HL-60 (cell line): ENCODE measurements at regions not wholly inside any gene's neighbourhood (a gene's known extent, or its start where the extent isn't known, plus 50 kb on each side); places are given as distances from the start of the nearest gene placed in this dataset.

ENCODE experiments used
- DNase-seq, 2 experiments: peaks; one replicate each; pipeline ENCODE4 v3.0.0-alpha.2; 2010 to 2020; ENCODE audit warnings: low read depth in 1 of 2, low spot score in 1 of 2
- H3K27ac ChIP-seq: fragments of 250-450 bp; sonication (Bioruptor Pico); replicated peaks from 2 replicates; pipeline ENCODE4 v1.5.1; 2020; ENCODE audit warnings: mild to moderate bottlenecking, moderate library complexity
- H3K27me3 ChIP-seq: fragments of 250-450 bp; sonication (Bioruptor Pico); 2 replicates; pipeline ENCODE4 v1.5.1; 2021; ENCODE audit warnings: mild to moderate bottlenecking, moderate library complexity; ENCODE audit not compliant: insufficient read depth, poor library complexity, severe bottlenecking
- H3K4me3 ChIP-seq: replicated peaks from 2 replicates; pipeline ENCODE4 v1.5.1; 2011; ENCODE audit warnings: mild to moderate bottlenecking, control low read depth, low read length; ENCODE audit not compliant: insufficient read depth
- CTCF ChIP-seq: IDR thresholded peaks from one replicate; pipeline ENCODE4 v1.5.1; 2011; ENCODE audit warnings: low read length, control low read depth, inconsistent platforms; ENCODE audit not compliant: insufficient read depth
- GABPA ChIP-seq: IDR thresholded peaks from 2 replicates; pipeline ENCODE4 v1.6.1; 2012; ENCODE audit warnings: low read depth
- POLR2AphosphoS5 ChIP-seq: IDR thresholded peaks from 2 replicates; pipeline ENCODE4 v1.6.1; 2012; ENCODE audit warnings: low read depth
- REST ChIP-seq: IDR thresholded peaks from 2 replicates; pipeline ENCODE4 v1.6.1; 2012; ENCODE audit warnings: low read depth; ENCODE audit not compliant: insufficient replicate concordance
- SPI1 ChIP-seq: IDR thresholded peaks from 2 replicates; pipeline ENCODE4 v1.6.1; 2012; ENCODE audit warnings: low read depth, mild to moderate bottlenecking, borderline replicate concordance

GRCh38 chr14:57066887-57067513 is 201.7 kb downstream of the EXOC5 start:
- H3K27me3 ChIP-seq: peaks cover 14% of the 10 kb centered on the region
- H3K4me3 ChIP-seq: no peak overlapping the region
- H3K27ac ChIP-seq: no peak overlapping the region
- TF ChIP-seq POLR2AphosphoS5: no peak
- TF ChIP-seq SPI1: no peak
- TF ChIP-seq CTCF: peak; percentile 55
- DNase-seq: peak in 1 of 2 experiments; percentile 35

- Histone ChIP-seq H3K27me3 (peaks cover 14% of the 10 kb centered on the region), H3K4me3 (no peak overlapping the region)
- no peak for DNase-seq
Measured at GRCh38 chr14:57066463-57066862, 202.2 kb downstream of the EXOC5 start.

GRCh38 chr14:57061009-57061711 is 207.5 kb downstream of the EXOC5 start:
- no peak for DNase-seq
- Histone ChIP-seq H3K27me3 (peaks cover 7% of the 10 kb centered on the region), H3K27ac (no peak overlapping the region), H3K4me3 (no peak overlapping the region)
- TF ChIP-seq SPI1: no peak
- no peak for TF ChIP-seq REST
- TF ChIP-seq GABPA: no peak
- TF ChIP-seq CTCF: no peak
- no peak for TF ChIP-seq POLR2AphosphoS5

More at GRCh38 chr14:57066463-57066862, 202.2 kb downstream of the EXOC5 start:
- no peak overlapping the region for H3K27ac ChIP-seq
- TF ChIP-seq REST (no peak), CTCF (no peak), GABPA (no peak), POLR2AphosphoS5 (no peak), SPI1 (no peak)
